HepG2 (cell line): ENCODE measurements at regions not wholly inside any gene's neighbourhood (a gene's known extent, or its start where the extent isn't known, plus 50 kb on each side); places are given as distances from the start of the nearest gene placed in this dataset.
A peak's percentile ranks its signal among the peaks of the same experiment; 100 is the strongest.

ENCODE experiments used
- AFF4 ChIP-seq: sonication (generic); formaldehyde crosslinking; IDR thresholded peaks from 2 replicates; pipeline ENCODE4 v1.4.0; 2020; ENCODE audit warnings: missing genetic modification reagents
- ATM ChIP-seq: fragments of 450-650 bp; IDR thresholded peaks from 2 replicates; pipeline ENCODE4 v1.7.1; 2017; ENCODE audit warnings: mild to moderate bottlenecking, borderline replicate concordance
- HMGXB3 ChIP-seq: sonication (generic); formaldehyde crosslinking; IDR thresholded peaks from 2 replicates; pipeline ENCODE4 v1.4.0; 2020; ENCODE audit warnings: missing genetic modification reagents, borderline replicate concordance
- NFAT5 ChIP-seq: sonication (generic); formaldehyde crosslinking; IDR thresholded peaks from 2 replicates; pipeline ENCODE4 v1.4.0; 2020; ENCODE audit warnings: missing genetic modification reagents
- TFAP4 ChIP-seq: sonication (generic); IDR thresholded peaks from 2 replicates; pipeline ENCODE4 v1.6.1; 2016; ENCODE audit warnings: low read depth, borderline replicate concordance
- ZNF281 ChIP-seq: sonication (generic); formaldehyde crosslinking; IDR thresholded peaks from 2 replicates; pipeline ENCODE4 v1.4.0; 2020; ENCODE audit warnings: missing genetic modification reagents, borderline replicate concordance
- ZNF343 ChIP-seq: sonication (generic); formaldehyde crosslinking; IDR thresholded peaks from 2 replicates; pipeline ENCODE4 v1.4.0; 2020; ENCODE audit warnings: mild to moderate bottlenecking, missing genetic modification reagents
- ZNF616 ChIP-seq: sonication (generic); formaldehyde crosslinking; IDR thresholded peaks from 2 replicates; pipeline ENCODE4 v1.5.0; 2020; ENCODE audit warnings: low read depth, mild to moderate bottlenecking, missing genetic modification reagents
- ZSCAN31 ChIP-seq: sonication (generic); formaldehyde crosslinking; IDR thresholded peaks from 2 replicates; pipeline ENCODE4 v1.5.0; 2020; ENCODE audit warnings: low read depth, mild to moderate bottlenecking, missing genetic modification reagents

- TF ChIP-seq HMGXB3 (CRISPR knock-in tag) (peak; percentile 83; the same call in 1 of the 2 replicates), NFAT5 (CRISPR knock-in tag) (no peak), ZNF281 (CRISPR knock-in tag) (peak; percentile 78; the same call in 1 of the 2 replicates), ZNF343 (CRISPR knock-in tag) (peak; percentile 72; the same call in 1 of the 2 replicates), ATM (no peak), AFF4 (CRISPR knock-in tag) (0 out of 2 replicates have a peak, but pooled peaks have one; percentile 39), ZNF616 (CRISPR knock-in tag) (no peak), TFAP4 (peak; percentile 100), ZSCAN31 (no peak)
These were observed 85.2 kb upstream of the SPATS2L start (continued) for GRCh38 chr2:200221055-200221955.
